ENCODE measurements at regions not wholly inside any gene's neighbourhood (a gene's known extent, or its start where the extent isn't known, plus 50 kb on each side); places are given as distances from the start of the nearest gene placed in this dataset.

DNA sequence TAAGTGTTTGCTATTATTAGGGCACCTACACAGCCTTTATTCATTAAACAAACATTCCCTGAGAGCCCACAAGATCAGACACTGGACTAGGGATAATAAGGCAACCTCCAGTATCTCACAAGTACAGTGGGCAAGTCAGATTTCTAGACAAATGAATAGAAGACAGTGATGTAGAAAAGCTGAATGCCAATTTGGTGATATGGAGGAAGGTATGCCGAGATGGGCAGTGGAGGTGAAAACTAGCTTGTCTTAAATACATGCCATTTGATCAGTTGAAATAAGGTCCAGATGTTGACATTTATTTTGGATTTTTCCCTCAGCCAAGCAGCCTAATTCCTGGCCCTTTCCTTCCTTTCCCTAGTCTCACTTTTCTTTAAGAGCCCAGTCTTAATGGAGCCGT is 130.3 kb downstream of the RXFP2 start:
- H3K4me1 ChIP-seq (ENCODE audit: control insufficient read depth in 1 of 2, insufficient read depth in 2 of 2, low read depth in 1 of 2, low read length in 1 of 2): peaks cover 0 to 5% of the 10 kb centered on the region in 2 experiments; a peak in 2 of 4 replicates
- H3K4me2 ChIP-seq: no peak overlapping the region
- no peaks in the 10 kb centered on the region for H3F3A ChIP-seq (replicated peaks; ENCODE audit: insufficient read depth)
- H3K9me2 ChIP-seq: no peaks in the 10 kb centered on the region
- H3K79me2 ChIP-seq (ENCODE audit: insufficient read depth): no peaks in the 10 kb centered on the region
- H3K4me3 ChIP-seq (ENCODE audit: low read depth in 2 of 2, low read length in 1 of 2): no peak overlapping the region
- ChIA-PET CTCF (interaction anchor here (1.0 kb wide), 1 partner anchor 40 kb away, joined by 3 read pairs; no protein-coding TSS in a partner anchor), POLR2A (no interaction called here)
- no peak for TF ChIP-seq POLR2AphosphoS5 (IDR thresholded peaks at IDR 0.05; ENCODE audit: low read depth, low read length)
- TF ChIP-seq FOXM1 (IDR thresholded peaks at IDR 0.05; ENCODE audit: low read depth): no peak
- TF ChIP-seq, protein P1, sequence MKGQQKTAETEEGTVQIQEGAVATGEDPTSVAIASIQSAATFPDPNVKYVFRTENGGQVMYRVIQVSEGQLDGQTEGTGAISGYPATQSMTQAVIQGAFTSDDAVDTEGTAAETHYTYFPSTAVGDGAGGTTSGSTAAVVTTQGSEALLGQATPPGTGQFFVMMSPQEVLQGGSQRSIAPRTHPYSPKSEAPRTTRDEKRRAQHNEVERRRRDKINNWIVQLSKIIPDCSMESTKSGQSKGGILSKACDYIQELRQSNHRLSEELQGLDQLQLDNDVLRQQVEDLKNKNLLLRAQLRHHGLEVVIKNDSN (IDR thresholded peaks at IDR 0.05; ENCODE audit: borderline replicate concordance, low read depth): no peak
- TF ChIP-seq RXRA (IDR thresholded peaks at IDR 0.05; ENCODE audit: borderline replicate concordance, low read depth): no peak
- no peak for TF ChIP-seq YY1 (IDR thresholded peaks at IDR 0.05; ENCODE audit: low read depth)
- TF ChIP-seq CHD2 (IDR thresholded peaks at IDR 0.05; ENCODE audit: low read length, partially characterized antibody): no peak
- TF ChIP-seq EP300 (IDR thresholded peaks at IDR 0.05; ENCODE audit: borderline replicate concordance in 1 of 2, low read depth in 1 of 2, low read length in 1 of 2): no peak
- TF ChIP-seq SIN3A (IDR thresholded peaks at IDR 0.05; ENCODE audit: borderline replicate concordance, low read depth, low read length): no peak
- TF ChIP-seq, protein P2, sequence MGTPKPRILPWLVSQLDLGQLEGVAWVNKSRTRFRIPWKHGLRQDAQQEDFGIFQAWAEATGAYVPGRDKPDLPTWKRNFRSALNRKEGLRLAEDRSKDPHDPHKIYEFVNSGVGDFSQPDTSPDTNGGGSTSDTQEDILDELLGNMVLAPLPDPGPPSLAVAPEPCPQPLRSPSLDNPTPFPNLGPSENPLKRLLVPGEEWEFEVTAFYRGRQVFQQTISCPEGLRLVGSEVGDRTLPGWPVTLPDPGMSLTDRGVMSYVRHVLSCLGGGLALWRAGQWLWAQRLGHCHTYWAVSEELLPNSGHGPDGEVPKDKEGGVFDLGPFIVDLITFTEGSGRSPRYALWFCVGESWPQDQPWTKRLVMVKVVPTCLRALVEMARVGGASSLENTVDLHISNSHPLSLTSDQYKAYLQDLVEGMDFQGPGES (IDR thresholded peaks at IDR 0.05; ENCODE audit: low read depth, low read length): no peak
- TF ChIP-seq RFX5 (IDR thresholded peaks at IDR 0.05; ENCODE audit: low read length): no peak
- no peak for TF ChIP-seq GABPA (IDR thresholded peaks at IDR 0.05; ENCODE audit: low read depth)
- no peak for TF ChIP-seq FOSL2 (IDR thresholded peaks at IDR 0.05; ENCODE audit: borderline replicate concordance, low read depth)
- TF ChIP-seq TEAD4 (IDR thresholded peaks at IDR 0.05; ENCODE audit: borderline replicate concordance, insufficient read depth): no peak
- no peak for TF ChIP-seq TCF12 (IDR thresholded peaks at IDR 0.05)
- H3K27ac ChIP-seq (ENCODE audit: low read depth in 2 of 2, low read length in 1 of 2): no peak overlapping the region
- no peak for DNase-seq
- no peaks in the 10 kb centered on the region for H3K36me3 ChIP-seq (replicated peaks in 1 of 2; ENCODE audit: control insufficient read depth in 1 of 2, insufficient read depth in 2 of 2, low read length in 1 of 2)
- no peaks in the 10 kb centered on the region for H3K9me3 ChIP-seq
- no peaks in the 10 kb centered on the region for H4K20me1 ChIP-seq (ENCODE audit: insufficient read depth)
- H3K27me3 ChIP-seq (ENCODE audit: insufficient read depth): no peaks in the 10 kb centered on the region
- H2AFZ ChIP-seq (ENCODE audit: low read depth): no peak overlapping the region
- no peak overlapping the region for H3K9ac ChIP-seq
- WGBS (ENCODE audit: low lambda C conversion rate): 90% methylated on average over 2 of the region's 2 CpGs

DNA sequence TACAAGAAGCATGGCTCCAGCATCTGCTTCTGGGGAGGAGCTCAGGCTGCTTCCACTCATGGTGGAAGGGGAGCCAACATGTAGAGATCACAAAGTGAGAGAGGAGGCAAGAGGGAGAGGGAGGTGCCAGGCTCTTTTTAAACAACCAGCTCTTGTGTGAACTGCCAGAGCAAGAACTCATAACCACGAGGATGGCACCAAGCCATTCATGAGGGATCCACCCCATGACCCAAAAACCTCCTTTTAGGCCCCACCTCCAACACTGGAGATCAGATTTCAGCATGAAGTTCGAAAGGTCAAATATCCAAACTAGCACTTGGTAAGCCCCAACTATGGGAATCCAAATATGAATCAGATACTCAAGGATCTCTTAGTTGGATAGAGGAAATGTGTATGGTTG is 131.2 kb downstream of the RXFP2 start:
- H3K4me2 ChIP-seq: no peak overlapping the region
- no peak overlapping the region for H2AFZ ChIP-seq (ENCODE audit: low read depth)
- H4K20me1 ChIP-seq (ENCODE audit: insufficient read depth): no peaks in the 10 kb centered on the region
- no peaks in the 10 kb centered on the region for H3K27me3 ChIP-seq (ENCODE audit: insufficient read depth)
- 42% methylated on average over 2 of the region's 2 CpGs for WGBS (ENCODE audit: low lambda C conversion rate)
- DNase-seq: no peak
- H3K27ac ChIP-seq (ENCODE audit: low read depth in 2 of 2, low read length in 1 of 2): no peak overlapping the region
- ChIA-PET CTCF (no interaction called here), POLR2A (no interaction called here)
- H3K9ac ChIP-seq: no peak overlapping the region
- no peaks in the 10 kb centered on the region for H3K9me2 ChIP-seq
- H3F3A ChIP-seq (replicated peaks; ENCODE audit: insufficient read depth): no peaks in the 10 kb centered on the region
- no peaks in the 10 kb centered on the region for H3K79me2 ChIP-seq (ENCODE audit: insufficient read depth)
- H3K4me3 ChIP-seq (ENCODE audit: low read depth in 2 of 2, low read length in 1 of 2): no peak overlapping the region
- H3K9me3 ChIP-seq: no peaks in the 10 kb centered on the region
- no peaks in the 10 kb centered on the region; a peak in 2 of 4 replicates for H3K4me1 ChIP-seq (ENCODE audit: control insufficient read depth in 1 of 2, insufficient read depth in 2 of 2, low read depth in 1 of 2, low read length in 1 of 2)
- no peaks in the 10 kb centered on the region for H3K36me3 ChIP-seq (replicated peaks in 1 of 2; ENCODE audit: control insufficient read depth in 1 of 2, insufficient read depth in 2 of 2, low read length in 1 of 2)
- TF ChIP-seq TCF12 (IDR thresholded peaks at IDR 0.05): no peak
- TF ChIP-seq FOSL2 (IDR thresholded peaks at IDR 0.05; ENCODE audit: borderline replicate concordance, low read depth): no peak
- TF ChIP-seq, protein P3, sequence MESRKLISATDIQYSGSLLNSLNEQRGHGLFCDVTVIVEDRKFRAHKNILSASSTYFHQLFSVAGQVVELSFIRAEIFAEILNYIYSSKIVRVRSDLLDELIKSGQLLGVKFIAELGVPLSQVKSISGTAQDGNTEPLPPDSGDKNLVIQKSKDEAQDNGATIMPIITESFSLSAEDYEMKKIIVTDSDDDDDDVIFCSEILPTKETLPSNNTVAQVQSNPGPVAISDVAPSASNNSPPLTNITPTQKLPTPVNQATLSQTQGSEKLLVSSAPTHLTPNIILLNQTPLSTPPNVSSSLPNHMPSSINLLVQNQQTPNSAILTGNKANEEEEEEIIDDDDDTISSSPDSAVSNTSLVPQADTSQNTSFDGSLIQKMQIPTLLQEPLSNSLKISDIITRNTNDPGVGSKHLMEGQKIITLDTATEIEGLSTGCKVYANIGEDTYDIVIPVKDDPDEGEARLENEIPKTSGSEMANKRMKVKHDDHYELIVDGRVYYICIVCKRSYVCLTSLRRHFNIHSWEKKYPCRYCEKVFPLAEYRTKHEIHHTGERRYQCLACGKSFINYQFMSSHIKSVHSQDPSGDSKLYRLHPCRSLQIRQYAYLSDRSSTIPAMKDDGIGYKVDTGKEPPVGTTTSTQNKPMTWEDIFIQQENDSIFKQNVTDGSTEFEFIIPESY (IDR thresholded peaks at IDR 0.05; ENCODE audit: borderline replicate concordance, low read depth): no peak
- TF ChIP-seq, protein P2 (IDR thresholded peaks at IDR 0.05; ENCODE audit: low read depth, low read length): no peak
- no peak for TF ChIP-seq GABPA (IDR thresholded peaks at IDR 0.05; ENCODE audit: low read depth)
- TF ChIP-seq, protein P4, sequence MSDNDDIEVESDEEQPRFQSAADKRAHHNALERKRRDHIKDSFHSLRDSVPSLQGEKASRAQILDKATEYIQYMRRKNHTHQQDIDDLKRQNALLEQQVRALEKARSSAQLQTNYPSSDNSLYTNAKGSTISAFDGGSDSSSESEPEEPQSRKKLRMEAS (IDR thresholded peaks at IDR 0.05; ENCODE audit: low read depth): no peak
- no peak for TF ChIP-seq RXRA (IDR thresholded peaks at IDR 0.05; ENCODE audit: borderline replicate concordance, low read depth)
- TF ChIP-seq FOXJ3 (CRISPR knock-in tag; IDR thresholded peaks at IDR 0.05): no peak
- no peak for TF ChIP-seq MEF2A (IDR thresholded peaks at IDR 0.05; ENCODE audit: borderline replicate concordance, low read depth)
- no peak for TF ChIP-seq JUND (IDR thresholded peaks at IDR 0.05)
- TF ChIP-seq, protein P5, sequence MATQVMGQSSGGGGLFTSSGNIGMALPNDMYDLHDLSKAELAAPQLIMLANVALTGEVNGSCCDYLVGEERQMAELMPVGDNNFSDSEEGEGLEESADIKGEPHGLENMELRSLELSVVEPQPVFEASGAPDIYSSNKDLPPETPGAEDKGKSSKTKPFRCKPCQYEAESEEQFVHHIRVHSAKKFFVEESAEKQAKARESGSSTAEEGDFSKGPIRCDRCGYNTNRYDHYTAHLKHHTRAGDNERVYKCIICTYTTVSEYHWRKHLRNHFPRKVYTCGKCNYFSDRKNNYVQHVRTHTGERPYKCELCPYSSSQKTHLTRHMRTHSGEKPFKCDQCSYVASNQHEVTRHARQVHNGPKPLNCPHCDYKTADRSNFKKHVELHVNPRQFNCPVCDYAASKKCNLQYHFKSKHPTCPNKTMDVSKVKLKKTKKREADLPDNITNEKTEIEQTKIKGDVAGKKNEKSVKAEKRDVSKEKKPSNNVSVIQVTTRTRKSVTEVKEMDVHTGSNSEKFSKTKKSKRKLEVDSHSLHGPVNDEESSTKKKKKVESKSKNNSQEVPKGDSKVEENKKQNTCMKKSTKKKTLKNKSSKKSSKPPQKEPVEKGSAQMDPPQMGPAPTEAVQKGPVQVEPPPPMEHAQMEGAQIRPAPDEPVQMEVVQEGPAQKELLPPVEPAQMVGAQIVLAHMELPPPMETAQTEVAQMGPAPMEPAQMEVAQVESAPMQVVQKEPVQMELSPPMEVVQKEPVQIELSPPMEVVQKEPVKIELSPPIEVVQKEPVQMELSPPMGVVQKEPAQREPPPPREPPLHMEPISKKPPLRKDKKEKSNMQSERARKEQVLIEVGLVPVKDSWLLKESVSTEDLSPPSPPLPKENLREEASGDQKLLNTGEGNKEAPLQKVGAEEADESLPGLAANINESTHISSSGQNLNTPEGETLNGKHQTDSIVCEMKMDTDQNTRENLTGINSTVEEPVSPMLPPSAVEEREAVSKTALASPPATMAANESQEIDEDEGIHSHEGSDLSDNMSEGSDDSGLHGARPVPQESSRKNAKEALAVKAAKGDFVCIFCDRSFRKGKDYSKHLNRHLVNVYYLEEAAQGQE (IDR thresholded peaks at IDR 0.05; ENCODE audit: low read depth, low read length): no peak
